Gastrocnemius medialis (tissue), 4 donors: ENCODE measurements at regions not wholly inside any gene's neighbourhood (a gene's known extent, or its start where the extent isn't known, plus 50 kb on each side); places are given as distances from the start of the nearest gene placed in this dataset.

Experiments used
- CTCF ChIP-seq, 5 experiments: fragments of 450-650 bp in 3 of 5; fragments of 200-600 bp in 2 of 5; sonication (generic) in 2 of 5; IDR thresholded peaks in 4 of 5; conservative IDR thresholded peaks in 1 of 5; 1 replicate in 4 of 5; 2 replicates in 1 of 5; pipeline ENCODE4 v1.5.1; 2016 to 2019; ENCODE audit warnings: antibody characterized with exemption in 5 of 5, mild to moderate bottlenecking in 3 of 5, moderate library complexity in 3 of 5
- POLR2A ChIP-seq, 2 donors: fragments of 450-650 bp; IDR thresholded peaks; one replicate each; pipeline ENCODE4 v1.6.1; 2017; ENCODE audit warnings: antibody characterized with exemption in 2 of 2, mild to moderate bottlenecking in 2 of 2, moderate library complexity in 2 of 2

DNA sequence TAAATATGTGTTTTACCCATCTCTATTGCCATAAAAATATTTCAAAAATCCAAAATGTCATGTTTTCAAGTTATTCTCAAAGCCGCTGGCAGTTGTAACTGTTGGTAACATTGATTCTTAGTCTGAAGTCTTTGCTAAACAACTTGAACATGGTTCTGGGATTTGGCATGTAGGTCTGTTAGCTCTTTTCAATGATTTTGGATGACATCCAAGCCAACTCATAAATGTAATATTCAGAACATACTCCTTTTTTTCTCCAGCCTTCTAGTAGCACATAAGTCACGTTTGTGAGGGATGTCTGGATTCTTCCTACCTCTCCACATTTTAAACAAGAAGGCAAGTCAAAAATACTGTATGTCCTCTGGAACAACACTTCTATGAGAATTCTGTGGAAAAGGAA, 305.3 kb downstream of the PRR32 start:
- TF ChIP-seq CTCF (IDR thresholded peaks at IDR 0.05 in 4 of 5, conservative IDR thresholded peaks at IDR 0.05 in 1 of 5), result no peak
- TF ChIP-seq POLR2A (IDR thresholded peaks at IDR 0.05), result no peak
